Neural cell (in vitro differentiated cells): ENCODE measurements at regions not wholly inside any gene's neighbourhood (a gene's known extent, or its start where the extent isn't known, plus 50 kb on each side); places are given as distances from the start of the nearest gene placed in this dataset.

Source experiments
- H2AFZ ChIP-seq: fragments of 200-600, 300-800 bp; sonication (generic), shearing (Covaris generic); 2 replicates; pipeline ENCODE4 v1.6.0; 2014; ENCODE audit warnings: low read depth, mild to moderate bottlenecking, antibody characterized with exemption, low read length, moderate library complexity
- H3F3A ChIP-seq: fragments of 200-600 bp; shearing (Covaris generic); 2 replicates; pipeline ENCODE4 v1.6.1; 2016; ENCODE audit warnings: mild to moderate bottlenecking, moderate library complexity, mixed read lengths, antibody characterized with exemption, low read length; ENCODE audit not compliant: insufficient read depth, poor library complexity, severe bottlenecking
- H3K27ac ChIP-seq: fragments of 200-600, 300-800 bp; sonication (generic), shearing (Covaris generic); 2 replicates; pipeline ENCODE4 v1.5.1; 2014; ENCODE audit warnings: mild to moderate bottlenecking, low read length, moderate library complexity
- H3K27me3 ChIP-seq: fragments of 300-800, 200-600 bp; sonication (generic), shearing (Covaris generic); 2 replicates; pipeline ENCODE4 v1.6.0; 2014; ENCODE audit warnings: mild to moderate bottlenecking, low read depth, low read length, moderate library complexity; ENCODE audit not compliant: insufficient read depth
- H3K36me3 ChIP-seq: fragments of 300-800, 200-600 bp; sonication (generic), shearing (Covaris generic); 2 replicates; pipeline ENCODE4 v1.5.1; 2014; ENCODE audit warnings: mild to moderate bottlenecking, antibody characterized with exemption, low read length, moderate library complexity; ENCODE audit not compliant: insufficient read depth
- H3K4me2 ChIP-seq: fragments of 300-800, 200-600 bp; sonication (generic), shearing (Covaris generic); 2 replicates; pipeline ENCODE4 v1.6.0; 2014; ENCODE audit warnings: mild to moderate bottlenecking, low read length
- H3K4me3 ChIP-seq: fragments of 300-800, 200-600 bp; sonication (generic), shearing (Covaris generic); 2 replicates; pipeline ENCODE4 v1.5.1; 2014; ENCODE audit warnings: mild to moderate bottlenecking, low read length, moderate library complexity
- H3K79me2 ChIP-seq: fragments of 200-600 bp; shearing (Covaris generic); replicated peaks from 2 replicates; pipeline ENCODE4 v1.6.0; 2014; ENCODE audit warnings: mild to moderate bottlenecking, low read length, moderate library complexity; ENCODE audit not compliant: insufficient read depth
- H3K9ac ChIP-seq: fragments of 300-800, 200-600 bp; sonication (generic), shearing (Covaris generic); 2 replicates; pipeline ENCODE4 v1.6.1; 2016; ENCODE audit warnings: mild to moderate bottlenecking, low read length, mixed read lengths
- H3K9me2 ChIP-seq: fragments of 200-600 bp; shearing (Covaris generic); 2 replicates; pipeline ENCODE4 v1.6.1; 2016; ENCODE audit warnings: mild to moderate bottlenecking, low read length, mixed read lengths; ENCODE audit not compliant: insufficient read depth
- H3K9me3 ChIP-seq: fragments of 200-600, 300-800 bp; sonication (generic), shearing (Covaris generic); 2 replicates; pipeline ENCODE4 v1.6.1; 2016; ENCODE audit warnings: mild to moderate bottlenecking, mixed run types, low read length, moderate library complexity, mixed read lengths
- H4K20me1 ChIP-seq: fragments of 200-600 bp; shearing (Covaris generic); 2 replicates; pipeline ENCODE4 v1.6.1; 2016; ENCODE audit warnings: mild to moderate bottlenecking, mixed run types; ENCODE audit not compliant: insufficient read depth
- CTCF ChIP-seq: fragments of 450-650 bp; IDR thresholded peaks from 2 replicates; pipeline ENCODE4 v1.5.1; 2014; ENCODE audit warnings: antibody characterized with exemption, mild to moderate bottlenecking, moderate library complexity; ENCODE audit not compliant: poor library complexity, severe bottlenecking
- EP300 ChIP-seq: fragments of 450-650 bp; conservative IDR thresholded peaks from 2 replicates; pipeline ENCODE4 v1.6.1; 2014; ENCODE audit warnings: antibody characterized with exemption, mild to moderate bottlenecking, moderate library complexity; ENCODE audit not compliant: poor library complexity, severe bottlenecking
- EZH2 ChIP-seq: fragments of 200-600, 300-800 bp; shearing (Covaris generic), sonication (generic); IDR thresholded peaks from 2 replicates; pipeline ENCODE4 v1.6.1; 2014; ENCODE audit warnings: antibody characterized with exemption, low read length, borderline replicate concordance, mild to moderate bottlenecking; ENCODE audit not compliant: insufficient read depth, poor library complexity, severe bottlenecking
- MXI1 ChIP-seq: fragments of 450-650 bp; conservative IDR thresholded peaks from 2 replicates; pipeline ENCODE4 v1.6.1; 2014; ENCODE audit warnings: antibody characterized with exemption, mild to moderate bottlenecking; ENCODE audit not compliant: poor library complexity, severe bottlenecking
- POLR2AphosphoS5 ChIP-seq: IDR thresholded peaks from 2 replicates; pipeline ENCODE4 v1.6.1; 2012
- RAD21 ChIP-seq: fragments of 450-650 bp; conservative IDR thresholded peaks from 2 replicates; pipeline ENCODE4 v1.6.1; 2014; ENCODE audit warnings: antibody characterized with exemption, mild to moderate bottlenecking, moderate library complexity
- REST ChIP-seq: IDR thresholded peaks from 2 replicates; pipeline ENCODE4 v1.6.1; 2012; ENCODE audit warnings: borderline replicate concordance
- SMC3 ChIP-seq: fragments of 450-650 bp; conservative IDR thresholded peaks from 2 replicates; pipeline ENCODE4 v1.6.1; 2014; ENCODE audit warnings: antibody characterized with exemption, mild to moderate bottlenecking, moderate library complexity; ENCODE audit not compliant: poor library complexity
- TAF1 ChIP-seq: IDR thresholded peaks from 2 replicates; pipeline ENCODE4 v1.6.1; 2012; ENCODE audit warnings: low read depth

- H3F3A ChIP-seq = no peaks in the 10 kb centered on the region
- TF ChIP-seq REST (no peak), TAF1 (no peak), RAD21 (no peak), MXI1 (no peak), CTCF (no peak), SMC3 (no peak), EP300 (no peak), POLR2AphosphoS5 (no peak)
- no peak overlapping the region for H3K4me2 ChIP-seq
Observed at GRCh38 chr3:66712210-66712609, 211.4 kb upstream of the LRIG1 start.

GRCh38 chr3:66713921-66714320, 213.1 kb upstream of the LRIG1 start:
- H3K9me2 ChIP-seq = no peaks in the 10 kb centered on the region
- no peak for TF ChIP-seq TAF1
- TF ChIP-seq SMC3 = no peak
- no peak for TF ChIP-seq MXI1
- TF ChIP-seq POLR2AphosphoS5 = no peak
- no peak for TF ChIP-seq EP300
- TF ChIP-seq EZH2 = no peak
- TF ChIP-seq REST = no peak
- no peak for TF ChIP-seq CTCF
- TF ChIP-seq RAD21 = no peak
- H3K79me2 ChIP-seq = no peaks in the 10 kb centered on the region
- no peaks in the 10 kb centered on the region for H3K9me3 ChIP-seq
- H3F3A ChIP-seq = no peaks in the 10 kb centered on the region
- H3K4me2 ChIP-seq = no peak overlapping the region
- no peak overlapping the region for H3K4me3 ChIP-seq
- H2AFZ ChIP-seq = no peak overlapping the region
- H3K27me3 ChIP-seq = no peaks in the 10 kb centered on the region
- no peak overlapping the region for H3K9ac ChIP-seq
- H4K20me1 ChIP-seq = no peaks in the 10 kb centered on the region
- H3K36me3 ChIP-seq = no peaks in the 10 kb centered on the region
- H3K27ac ChIP-seq = no peak overlapping the region

More at GRCh38 chr3:66712210-66712609, 211.4 kb upstream of the LRIG1 start:
- Histone ChIP-seq H3K9ac (no peak overlapping the region), H2AFZ (no peak overlapping the region), H3K4me3 (no peak overlapping the region), H3K79me2 (no peaks in the 10 kb centered on the region), H3K27ac (no peak overlapping the region), H3K27me3 (no peaks in the 10 kb centered on the region), H3K36me3 (no peaks in the 10 kb centered on the region), H4K20me1 (no peaks in the 10 kb centered on the region), H3K9me3 (no peaks in the 10 kb centered on the region), H3K9me2 (no peaks in the 10 kb centered on the region)
